Activated CD8-positive, alpha-beta memory T cell treated with anti-CD3 and anti-CD28 coated beads, Interleukin-2, amount 50 U/mL, for 4 hours (primary cell): ENCODE measurements at regions not wholly inside any gene's neighbourhood (a gene's known extent, or its start where the extent isn't known, plus 50 kb on each side); places are given as distances from the start of the nearest gene placed in this dataset.

Experiments
- DNase-seq: peaks from one replicate; pipeline ENCODE4 v3.0.0-alpha.2; 2020

GRCh38 chr22:49140911-49141665, 686.6 kb downstream of the BRD1 start:
- DNase-seq = no peak

DNA sequence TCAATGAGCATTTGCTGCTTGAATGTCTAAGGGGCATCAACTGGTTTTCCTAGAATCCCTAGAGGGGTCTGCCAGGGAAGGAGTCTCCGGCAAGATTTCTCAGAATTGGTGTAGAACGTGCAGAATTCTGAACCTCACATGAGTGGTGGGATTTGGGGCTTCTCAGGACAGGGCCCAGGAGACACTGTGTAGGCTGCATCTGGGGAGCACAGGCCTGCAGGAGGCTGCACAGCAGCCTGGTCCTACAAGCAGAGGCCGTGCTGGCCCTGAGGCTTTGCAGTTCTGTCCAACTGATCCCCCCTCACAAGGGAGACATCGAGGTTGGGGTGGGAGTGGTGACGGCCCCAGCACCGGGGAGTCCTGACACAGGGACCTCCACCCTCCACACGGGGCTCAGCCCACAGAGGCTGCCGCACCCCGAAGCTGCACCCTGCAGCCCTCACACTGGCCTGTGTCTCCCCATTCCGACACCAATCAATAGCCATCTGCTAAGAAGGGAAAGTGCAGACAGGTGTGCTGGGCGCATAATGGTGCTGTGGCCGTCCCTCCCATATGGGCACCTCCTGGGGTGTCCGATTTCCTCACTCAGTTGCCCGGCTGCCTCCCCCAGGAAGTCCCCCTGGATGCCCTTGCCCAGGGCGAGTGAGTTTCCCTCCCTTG, 688.1 kb downstream of the BRD1 start:
- no peak for DNase-seq

DNA sequence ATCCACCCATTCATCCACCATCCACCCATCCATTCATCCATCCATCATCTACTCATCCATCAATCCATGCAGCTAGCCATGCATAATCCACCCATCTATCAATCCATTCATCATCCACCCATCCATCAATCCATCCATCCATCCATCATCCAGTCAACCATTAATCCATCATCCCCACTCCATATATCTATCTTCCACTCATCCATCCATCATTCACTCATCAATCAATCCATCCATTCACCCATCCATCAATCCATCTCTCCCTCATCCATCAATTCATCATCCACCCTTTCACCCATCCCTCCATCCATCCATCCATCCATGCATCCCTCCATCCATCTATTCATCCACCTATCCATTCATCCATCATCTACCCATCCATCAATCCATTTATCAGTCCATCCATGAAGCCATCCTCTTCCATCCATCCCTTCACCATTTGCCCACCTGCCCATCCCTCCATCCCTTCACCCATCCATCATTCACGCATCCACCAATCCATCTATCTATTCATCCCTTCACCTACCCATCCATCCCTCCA, 689.4 kb downstream of the BRD1 start:
- DNase-seq = no peak

DNA sequence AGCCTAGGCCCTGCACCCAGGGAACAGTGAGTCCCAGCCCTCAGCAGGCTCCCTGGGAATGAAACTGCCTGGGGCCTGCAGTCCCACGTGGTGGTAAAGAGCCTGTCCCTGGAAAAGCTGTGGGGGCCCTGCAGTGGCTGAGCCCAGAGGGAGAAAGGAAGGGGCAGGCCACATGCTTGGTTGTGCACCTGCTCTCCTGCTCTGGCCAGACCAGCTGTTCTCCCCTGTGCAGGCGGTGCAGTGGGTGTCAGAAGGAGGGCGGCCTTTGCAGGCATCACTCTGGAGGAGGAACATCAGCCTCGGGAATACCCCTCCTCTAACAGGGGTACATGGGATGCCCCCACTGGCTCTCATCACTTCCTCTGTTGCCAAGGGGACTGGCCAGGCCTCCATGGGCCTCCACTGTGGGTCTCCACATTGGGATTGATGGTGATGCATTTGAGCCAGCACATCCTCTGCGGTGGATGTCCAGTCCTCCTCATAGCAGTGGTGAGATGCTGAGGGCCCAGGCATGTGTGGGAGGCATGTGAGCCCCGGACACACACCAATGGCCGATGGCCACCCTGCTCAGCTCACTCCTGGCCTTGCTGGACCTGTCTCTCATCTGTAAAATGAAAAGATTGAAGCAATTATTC, 690.4 kb downstream of the BRD1 start:
- DNase-seq = no peak

DNA sequence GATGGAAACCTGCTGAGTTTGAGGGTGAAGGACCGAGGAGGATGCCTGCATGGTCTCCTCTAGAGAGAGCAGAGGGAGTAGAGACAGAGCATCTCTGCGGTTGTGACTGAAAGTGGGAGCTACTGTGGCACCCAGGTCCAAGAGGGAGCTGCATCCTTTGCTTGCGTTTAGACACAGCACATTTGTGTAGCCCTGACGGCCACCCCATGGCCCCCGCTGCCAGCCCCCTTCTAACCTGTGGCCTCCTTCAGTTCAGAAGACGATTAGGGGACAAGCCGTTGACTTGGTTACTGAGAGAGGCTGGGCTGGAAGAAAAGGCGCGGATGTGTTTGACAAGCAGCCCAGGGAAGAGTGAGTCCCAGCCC, 690.9 kb downstream of the BRD1 start:
- DNase-seq = no peak

DNA sequence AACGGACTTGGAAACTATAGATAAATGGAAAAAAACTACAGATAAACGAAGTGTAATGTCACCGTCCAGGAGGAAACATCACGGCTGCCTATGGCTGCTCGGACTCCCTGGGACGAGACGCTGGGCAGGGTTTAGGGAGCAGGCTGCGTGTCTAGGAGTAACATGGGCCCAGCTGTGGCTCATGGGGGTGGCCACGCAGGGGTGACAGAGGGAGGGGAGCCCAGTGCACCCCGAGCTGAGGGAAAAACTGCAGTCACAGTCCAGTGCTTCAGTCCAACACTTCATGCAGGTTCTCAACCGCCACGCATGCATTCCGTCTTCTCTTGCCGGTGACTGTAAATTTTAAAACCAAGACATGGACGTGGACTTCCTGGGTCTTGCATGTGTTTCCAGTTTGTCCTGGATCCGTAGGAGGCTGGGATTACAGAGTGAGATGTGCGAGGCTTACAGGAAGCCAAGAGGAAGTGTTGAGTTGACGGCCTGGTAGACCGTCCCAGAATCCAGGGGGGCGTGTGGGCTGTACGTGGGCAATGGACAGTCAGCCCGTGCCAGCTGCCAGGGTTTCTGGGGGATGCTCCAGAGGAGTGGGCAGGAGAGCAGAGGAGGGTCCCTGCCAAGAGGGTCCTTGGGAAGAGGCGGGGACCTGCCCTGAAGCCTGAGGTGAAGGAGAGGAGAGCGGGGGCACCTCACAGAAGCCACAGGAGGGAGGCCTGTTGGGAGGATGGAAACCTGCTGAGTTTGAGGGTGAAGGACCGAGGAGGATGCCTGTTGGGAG, 691.4 kb downstream of the BRD1 start:
- DNase-seq = no peak

- no peak for DNase-seq
These were observed 693.6 kb downstream of the BRD1 start for GRCh38 chr22:49134076-49134475.

- DNase-seq = no peak
These were observed 694.1 kb downstream of the BRD1 start for GRCh38 chr22:49133541-49133940.

DNA sequence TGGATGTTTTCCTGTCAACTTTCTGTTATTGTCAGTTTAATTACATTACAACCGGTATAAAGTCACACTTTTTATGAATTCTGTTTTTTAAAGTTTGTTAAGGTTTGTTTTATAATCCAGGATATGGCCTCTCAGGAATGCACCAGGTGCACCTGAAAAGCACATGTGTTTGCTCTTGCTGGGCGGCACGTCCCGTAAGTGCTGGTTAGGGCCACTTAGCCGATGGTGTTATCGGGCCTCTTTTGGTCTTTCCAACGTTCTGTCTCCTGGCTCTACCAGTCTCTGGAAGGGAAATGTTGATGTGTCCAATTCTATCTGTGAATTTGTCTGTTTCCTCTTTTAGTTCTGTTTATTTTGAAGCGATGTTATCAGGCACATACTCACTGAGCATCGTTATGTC, 695.7 kb downstream of the BRD1 start:
- no peak for DNase-seq

GRCh38 chr22:49129736-49130135, 697.9 kb downstream of the BRD1 start:
- DNase-seq = no peak

DNA sequence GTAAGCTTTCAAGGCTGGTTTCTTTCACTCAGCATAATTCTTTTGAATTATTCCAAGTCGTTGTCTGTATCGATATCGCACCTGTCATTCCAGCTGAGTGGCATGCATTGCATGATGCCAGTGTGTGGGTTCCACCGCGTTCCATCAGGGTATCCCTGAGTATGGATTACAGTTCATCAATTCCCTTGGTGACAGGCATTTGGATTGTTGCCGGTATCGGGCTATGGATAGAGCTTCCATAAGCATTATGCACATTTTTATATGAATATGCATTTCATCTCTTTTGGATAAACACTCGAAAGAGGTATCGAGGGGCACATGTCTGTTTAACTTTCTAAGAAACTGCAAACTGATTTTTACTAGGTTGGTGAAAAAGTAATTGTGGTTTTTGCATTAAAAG, 698.8 kb downstream of the BRD1 start:
- no peak for DNase-seq

- no peak for DNase-seq
These were observed 703.1 kb downstream of the BRD1 start for GRCh38 chr22:49124608-49125007.

DNA sequence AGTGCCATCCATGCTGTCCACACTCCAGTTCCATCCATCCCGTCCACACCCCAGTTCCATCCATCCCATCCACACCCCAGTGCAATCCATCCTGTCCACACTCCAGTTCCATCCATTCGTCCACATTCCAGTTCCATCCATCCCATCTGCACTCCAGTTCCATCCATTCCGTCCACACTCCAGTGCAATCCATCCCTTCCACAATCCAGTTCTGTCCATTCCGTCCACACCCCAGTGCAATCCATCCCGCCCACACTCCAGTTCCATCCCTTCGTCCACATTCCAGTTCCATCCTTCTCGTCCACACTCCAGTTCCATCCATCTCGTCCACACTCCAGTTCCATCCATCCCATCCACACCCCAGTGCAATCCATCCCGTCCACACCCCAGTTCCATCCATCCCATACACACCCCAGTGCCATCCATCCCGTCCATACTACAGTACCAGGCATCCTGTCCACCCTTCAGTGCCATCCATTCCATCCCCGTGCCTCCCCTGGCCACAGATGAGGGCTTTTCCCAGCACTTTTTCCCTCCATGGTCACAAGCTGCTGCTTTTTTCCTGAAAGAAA, 704.0 kb downstream of the BRD1 start:
- no peak for DNase-seq

DNA sequence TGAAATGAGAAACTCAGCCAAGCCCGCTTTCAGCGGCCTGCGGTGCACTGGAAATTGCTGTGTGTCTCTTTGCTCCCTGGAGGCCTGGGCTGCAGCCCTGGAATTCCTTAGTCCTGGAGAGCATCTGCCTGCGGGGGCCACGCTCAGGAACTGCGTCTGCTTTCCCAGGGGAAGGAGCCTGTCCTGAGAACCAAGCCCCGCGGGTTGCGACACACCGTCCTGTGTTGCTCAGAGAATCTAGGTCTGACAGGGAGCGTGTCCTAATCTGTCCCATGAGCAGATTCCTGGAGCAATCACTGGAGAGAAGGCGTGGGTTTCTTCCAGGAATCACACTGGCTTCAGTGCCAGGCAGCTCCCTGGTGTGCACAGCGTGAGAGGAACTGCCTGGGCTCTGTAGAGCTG, 708.1 kb downstream of the BRD1 start:
- no peak for DNase-seq

DNA sequence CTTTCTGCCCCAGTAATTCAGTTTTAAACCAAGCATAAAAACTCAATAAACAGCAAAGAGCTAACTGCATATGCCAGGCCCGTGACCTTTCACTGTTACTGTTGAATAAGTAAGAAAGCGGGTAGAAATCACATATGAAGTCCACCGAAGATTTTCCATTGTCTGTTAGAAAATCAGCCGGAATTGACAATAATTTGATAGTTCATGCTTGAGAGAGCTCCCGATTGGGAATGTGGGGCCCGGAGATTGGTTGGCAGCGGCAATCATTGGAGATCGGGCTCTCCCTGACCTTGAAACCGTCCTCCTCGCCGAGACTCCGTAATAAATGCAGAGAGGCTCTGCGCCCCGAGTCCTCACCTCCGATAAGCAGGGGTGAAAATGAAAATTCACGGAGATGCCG, 709.6 kb downstream of the BRD1 start:
- DNase-seq = no peak

DNA sequence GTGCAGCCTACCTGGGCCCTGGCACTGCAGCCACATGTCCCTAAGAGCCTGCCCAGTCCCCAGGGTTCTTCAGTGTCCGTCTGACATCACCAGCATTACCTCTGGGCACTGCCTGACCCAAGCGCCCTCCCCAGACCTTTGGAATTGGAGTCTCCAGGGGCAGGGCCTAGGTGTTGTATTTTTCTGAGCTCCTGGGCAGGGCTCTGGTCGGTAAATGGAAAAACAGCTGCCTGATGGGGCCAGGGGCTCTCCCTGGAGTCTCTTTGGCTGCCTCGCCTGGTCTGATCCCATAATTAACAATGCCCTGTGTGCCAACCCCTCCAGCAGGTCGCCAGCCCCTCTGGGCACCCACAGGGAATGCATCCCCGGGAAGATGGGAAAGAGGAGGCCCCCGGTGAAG, 710.2 kb downstream of the BRD1 start:
- no peak for DNase-seq

- no peak for DNase-seq
These were observed 711.1 kb downstream of the BRD1 start for GRCh38 chr22:49116486-49117120.

- no peak for DNase-seq
These were observed 711.7 kb downstream of the BRD1 start for GRCh38 chr22:49116021-49116420.

GRCh38 chr22:49115197-49115596, 712.5 kb downstream of the BRD1 start:
- no peak for DNase-seq

DNA sequence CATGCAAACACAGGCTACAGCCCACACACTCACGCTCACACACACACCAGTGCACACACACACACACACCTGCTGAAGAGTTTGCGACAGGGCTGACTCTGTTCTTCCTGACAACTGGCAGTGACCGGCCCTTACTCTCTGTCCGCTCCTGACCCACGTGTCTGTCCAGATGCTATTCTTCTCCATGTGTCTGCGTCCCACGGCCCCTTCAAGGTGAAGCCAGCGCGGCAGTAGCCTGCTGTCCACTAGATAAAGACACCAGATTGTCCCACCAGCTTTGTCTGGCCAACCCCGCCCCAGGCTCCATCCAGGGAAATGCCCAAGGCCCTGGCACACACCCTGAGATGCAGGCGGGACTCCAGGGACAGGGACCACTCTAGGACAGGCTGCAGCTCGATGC, 713.9 kb downstream of the BRD1 start:
- no peak for DNase-seq

DNA sequence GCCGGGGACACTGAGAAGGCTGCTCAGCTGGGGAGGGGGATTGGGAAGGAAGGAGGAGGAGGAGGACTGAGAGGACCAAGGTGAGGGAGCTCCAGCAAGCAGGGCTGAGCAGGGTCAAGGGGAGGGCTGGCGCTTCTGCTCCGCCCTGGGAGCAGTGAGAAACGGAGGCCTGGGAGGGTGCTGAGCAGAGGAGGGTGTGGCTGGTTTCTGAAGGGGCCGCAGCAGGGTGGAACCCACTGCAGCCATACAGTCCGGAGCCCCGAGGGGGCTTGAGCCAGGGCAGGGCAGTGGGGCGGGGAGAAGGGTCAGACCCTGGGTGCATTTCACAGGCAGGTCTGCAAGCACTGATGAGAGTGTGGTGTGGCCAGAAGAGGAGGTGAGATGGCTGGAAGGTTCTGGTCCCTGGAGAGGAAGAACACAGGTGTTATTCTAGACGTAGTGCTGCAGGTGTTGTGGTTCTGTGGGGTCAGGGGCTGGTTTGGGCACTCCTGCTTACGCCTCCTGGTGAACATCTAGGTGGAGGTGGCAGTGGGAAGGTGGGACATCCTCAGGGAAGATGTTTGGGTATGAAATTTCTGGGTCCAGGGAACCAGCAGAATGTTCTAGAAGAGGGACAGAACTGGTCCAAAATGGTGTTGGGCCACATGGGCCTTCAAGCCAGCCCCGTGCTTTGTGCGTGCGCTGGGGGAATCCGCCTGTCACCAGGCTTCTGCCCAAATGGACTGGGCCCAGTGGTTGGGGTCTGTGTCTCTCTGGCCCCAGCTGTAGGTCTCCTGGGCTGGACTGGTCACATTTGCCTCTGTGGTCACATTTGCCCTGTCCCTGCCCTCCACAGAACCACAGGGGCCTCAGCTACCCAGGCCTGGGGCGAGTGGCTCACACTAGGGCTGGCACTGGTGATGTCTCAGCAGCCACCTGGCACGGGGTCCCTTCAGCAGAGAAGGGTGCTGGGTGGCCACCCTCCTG, 714.7 kb downstream of the BRD1 start:
- DNase-seq = no peak
